ENCODE measurements at regions not wholly inside any gene's neighbourhood (a gene's known extent, or its start where the extent isn't known, plus 50 kb on each side); places are given as distances from the start of the nearest gene placed in this dataset.
A peak's percentile ranks its signal among the peaks of the same experiment; 100 is the strongest.

- TF ChIP-seq ZNF331 (CRISPR knock-in tag; IDR thresholded peaks at IDR 0.05; ENCODE audit: low read depth) (no peak), ZNF114 (CRISPR knock-in tag; IDR thresholded peaks at IDR 0.05) (no peak), JUNB (IDR thresholded peaks at IDR 0.05; ENCODE audit: unreplicated experiment) (no peak), EZH2 (IDR thresholded peaks at IDR 0.05; ENCODE audit: low read depth, unreplicated experiment) (no peak)
Measured at GRCh38 chr22:48256041-48256739, 1493.7 kb downstream of the TBC1D22A start (continued).

- no peaks in the 10 kb centered on the region for H3K79me2 ChIP-seq (replicated peaks; ENCODE audit: insufficient read depth)
- no peaks in the 10 kb centered on the region for H4K20me1 ChIP-seq (replicated peaks; ENCODE audit: insufficient read depth)
- H3K4me1 Mint-ChIP-seq: peaks cover 20% of the 10 kb centered on the region
- H3K4me1 ChIP-seq (ENCODE audit: insufficient read depth): 0 out of 2 replicates have a peak, but pooled peaks cover 4% of the 10 kb centered on the region
- no peak overlapping the region for H3K27ac ChIP-seq (ENCODE audit: low read depth)
- no peaks in the 10 kb centered on the region for H3K9me3 Mint-ChIP-seq
- H3K9me2 ChIP-seq (ENCODE audit: insufficient read depth): no peaks in the 10 kb centered on the region
- H3K4me3 Mint-ChIP-seq: no peak overlapping the region
- peaks cover 8% of the 10 kb centered on the region for H3K27me3 Mint-ChIP-seq (ENCODE audit: insufficient read depth, low read depth, poor library complexity)
- H3K36me3 Mint-ChIP-seq (ENCODE audit: low read depth): no peaks in the 10 kb centered on the region
- ATAC-seq (peak; percentile 78), DNase-seq (ENCODE audit: low spot score) (no peak)
- no peaks in the 10 kb centered on the region for H3K27me3 ChIP-seq (ENCODE audit: insufficient read depth)
- no peaks in the 10 kb centered on the region for H3F3A ChIP-seq (replicated peaks; ENCODE audit: low read depth)
- no peak overlapping the region for H3K27ac Mint-ChIP-seq
- no peaks in the 10 kb centered on the region for H3K36me3 ChIP-seq (ENCODE audit: insufficient read depth)
- H3K4me3 ChIP-seq: no peak overlapping the region
- TF ChIP-seq ZNF331 (CRISPR knock-in tag; IDR thresholded peaks at IDR 0.05; ENCODE audit: low read depth) (no peak), CTCF (conservative IDR thresholded peaks at IDR 0.05; ENCODE audit: low read depth in 2 of 2) (no peak), ETS1 (IDR thresholded peaks at IDR 0.05) (no peak), EZH2 (IDR thresholded peaks at IDR 0.05; ENCODE audit: low read depth, unreplicated experiment) (no peak), NANOG (IDR thresholded peaks at IDR 0.05; ENCODE audit: borderline replicate concordance) (no peak), POLR2AphosphoS5 (IDR thresholded peaks at IDR 0.05; ENCODE audit: low read depth) (no peak), ZNF114 (CRISPR knock-in tag; IDR thresholded peaks at IDR 0.05) (no peak), JUNB (IDR thresholded peaks at IDR 0.05; ENCODE audit: unreplicated experiment) (no peak), ZNF462 (CRISPR knock-in tag; IDR thresholded peaks at IDR 0.05) (no peak), EZH2phosphoT487 (IDR thresholded peaks at IDR 0.05; ENCODE audit: unreplicated experiment) (no peak)
- no peak overlapping the region for H3K4me2 ChIP-seq
- H2AFZ ChIP-seq: no peak overlapping the region
Measured at GRCh38 chr22:48254311-48254873, 1491.9 kb downstream of the TBC1D22A start.

Data from GM23338 (cell line).